ENCODE measurements at regions not wholly inside any gene's neighbourhood (a gene's known extent, or its start where the extent isn't known, plus 50 kb on each side); places are given as distances from the start of the nearest gene placed in this dataset.
"Not testable (repeated sequence)": the region's sequence is repeated elsewhere in the genome, so short reads cannot be mapped to it uniquely, and the experiment has no call there.

- Histone ChIP-seq H3K27ac (no peak overlapping the region), H3K4me3 (no peak overlapping the region), H3K27me3 (no peaks in the 10 kb centered on the region), H3K4me1 (no peaks in the 10 kb centered on the region), H3K9me3 (no peaks in the 10 kb centered on the region), H3K36me3 (no peaks in the 10 kb centered on the region)
- no peak for DNase-seq
- no peak for TF ChIP-seq CTCF (IDR thresholded peaks at IDR 0.05)
- no peak for TF ChIP-seq POLR2A (IDR thresholded peaks at IDR 0.05)
Measured at GRCh38 chr2:58749041-58749440, 507.9 kb upstream of the FANCL start.

- H3K36me3 ChIP-seq, H3K27ac ChIP-seq, DNase-seq, H3K4me1 ChIP-seq, H3K4me3 ChIP-seq, H3K27me3 ChIP-seq, H3K9me3 ChIP-seq: not testable (repeated sequence)
Measured at GRCh38 chr2:58745334-58745733, 504.2 kb upstream of the FANCL start.

GRCh38 chr2:58740426-58740825, 499.3 kb upstream of the FANCL start:
- Histone ChIP-seq H3K4me1 (no peaks in the 10 kb centered on the region), H3K27me3 (no peaks in the 10 kb centered on the region), H3K9me3 (no peaks in the 10 kb centered on the region), H3K27ac (no peak overlapping the region), H3K36me3 (no peaks in the 10 kb centered on the region), H3K4me3 (no peak overlapping the region)
- TF ChIP-seq POLR2A (IDR thresholded peaks at IDR 0.05) = no peak
- no peak for DNase-seq

- no peaks in the 10 kb centered on the region for H3K4me1 ChIP-seq
- no peak for DNase-seq
- no peak for TF ChIP-seq CTCF (IDR thresholded peaks at IDR 0.05)
- TF ChIP-seq POLR2A (IDR thresholded peaks at IDR 0.05) = no peak
- H3K27ac ChIP-seq = no peak overlapping the region
- no peaks in the 10 kb centered on the region for H3K9me3 ChIP-seq
- no peaks in the 10 kb centered on the region for H3K27me3 ChIP-seq
- no peaks in the 10 kb centered on the region for H3K36me3 ChIP-seq
- no peak overlapping the region for H3K4me3 ChIP-seq
Measured at GRCh38 chr2:58739033-58739432, 497.9 kb upstream of the FANCL start.

GRCh38 chr2:58734365-58734764, 493.2 kb upstream of the FANCL start:
- H3K36me3 ChIP-seq = no peaks in the 10 kb centered on the region
- TF ChIP-seq CTCF (IDR thresholded peaks at IDR 0.05) (no peak), POLR2A (IDR thresholded peaks at IDR 0.05) (no peak)
- DNase-seq = no peak
- no peak overlapping the region for H3K4me3 ChIP-seq
- no peaks in the 10 kb centered on the region for H3K27me3 ChIP-seq
- H3K4me1 ChIP-seq = no peaks in the 10 kb centered on the region
- H3K9me3 ChIP-seq = no peaks in the 10 kb centered on the region
- H3K27ac ChIP-seq = no peak overlapping the region

GRCh38 chr2:58732999-58733398, 491.9 kb upstream of the FANCL start:
- DNase-seq = no peak
- no peak for TF ChIP-seq CTCF (IDR thresholded peaks at IDR 0.05)
- no peak for TF ChIP-seq POLR2A (IDR thresholded peaks at IDR 0.05)
- Histone ChIP-seq H3K4me3 (no peak overlapping the region), H3K4me1 (no peaks in the 10 kb centered on the region), H3K9me3 (no peaks in the 10 kb centered on the region), H3K27ac (no peak overlapping the region), H3K36me3 (no peaks in the 10 kb centered on the region), H3K27me3 (no peaks in the 10 kb centered on the region)

GRCh38 chr2:58731488-58731869, 490.4 kb upstream of the FANCL start:
- Histone ChIP-seq H3K4me3 (no peak overlapping the region), H3K4me1 (no peaks in the 10 kb centered on the region), H3K36me3 (no peaks in the 10 kb centered on the region), H3K27ac (no peak overlapping the region), H3K27me3 (no peaks in the 10 kb centered on the region), H3K9me3 (no peaks in the 10 kb centered on the region)
- TF ChIP-seq POLR2A (IDR thresholded peaks at IDR 0.05) (no peak), CTCF (IDR thresholded peaks at IDR 0.05) (no peak)
- DNase-seq = no peak

Data from Peyer's patch (tissue), 4 donors.